Osteocyte (in vitro differentiated cells): ENCODE measurements at regions not wholly inside any gene's neighbourhood (a gene's known extent, or its start where the extent isn't known, plus 50 kb on each side); places are given as distances from the start of the nearest gene placed in this dataset.

Experiments
- DNase-seq: peaks from one replicate; pipeline ENCODE4 v3.0.0; 2021; ENCODE audit warnings: mixed read lengths; ENCODE audit not compliant: unreplicated experiment; ENCODE audit errors: extremely low spot score
- H3K27ac Mint-ChIP-seq: one replicate; pipeline ENCODE4 v1.8.0; 2021; ENCODE audit warnings: mild to moderate bottlenecking, mixed read lengths; ENCODE audit not compliant: unreplicated experiment
- H3K27me3 Mint-ChIP-seq: one replicate; pipeline ENCODE4 v1.8.0; 2021; ENCODE audit warnings: mixed read lengths; ENCODE audit not compliant: unreplicated experiment
- H3K36me3 Mint-ChIP-seq: one replicate; pipeline ENCODE4 v1.8.0; 2021; ENCODE audit warnings: mixed read lengths; ENCODE audit not compliant: unreplicated experiment
- H3K4me1 Mint-ChIP-seq: one replicate; pipeline ENCODE4 v1.8.0; 2021; ENCODE audit warnings: mixed read lengths; ENCODE audit not compliant: unreplicated experiment
- H3K4me3 Mint-ChIP-seq: one replicate; pipeline ENCODE4 v1.8.0; 2021; ENCODE audit warnings: mild to moderate bottlenecking, moderate library complexity, mixed read lengths; ENCODE audit not compliant: unreplicated experiment
- H3K9me3 Mint-ChIP-seq: one replicate; pipeline ENCODE4 v1.8.0; 2021; ENCODE audit warnings: mixed read lengths; ENCODE audit not compliant: unreplicated experiment
- CTCF ChIP-seq: fragments of 200-600 bp; sonication (generic); IDR thresholded peaks from 2 replicates; pipeline ENCODE4 v1.5.0; 2021; ENCODE audit warnings: antibody characterized with exemption, mild to moderate bottlenecking, moderate library complexity

DNA sequence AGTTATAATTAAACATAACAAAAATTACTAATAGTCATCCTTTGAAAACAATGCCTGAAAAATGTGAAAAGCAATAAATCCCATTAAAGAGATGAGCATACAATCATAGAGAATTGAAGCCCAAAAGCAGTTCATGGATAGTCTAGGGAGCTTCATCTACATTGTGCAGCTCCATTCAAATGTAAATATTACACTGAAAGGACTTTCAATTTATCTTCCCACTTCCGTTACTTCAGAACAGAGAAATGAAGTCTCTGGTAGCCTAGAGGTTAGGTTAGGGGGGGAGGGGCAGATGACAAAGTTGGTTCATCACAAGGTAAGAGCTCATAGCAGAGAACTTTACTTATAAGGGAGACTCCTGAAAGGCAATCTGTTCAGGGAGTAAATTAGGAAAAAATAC is 126.6 kb upstream of the RGPD4 start:
- Mint-ChIP-seq H3K4me3 (no peak overlapping the region), H3K4me1 (peaks cover 37% of the 10 kb centered on the region), H3K27me3 (peaks cover 8% of the 10 kb centered on the region), H3K9me3 (no peaks in the 10 kb centered on the region), H3K27ac (no peak overlapping the region), H3K36me3 (no peaks in the 10 kb centered on the region)
- no peak for TF ChIP-seq CTCF
- no peak for DNase-seq

- no peaks in the 10 kb centered on the region for H3K36me3 Mint-ChIP-seq
- no peak for DNase-seq
- no peak for TF ChIP-seq CTCF
- H3K27me3 Mint-ChIP-seq: peaks cover 3% of the 10 kb centered on the region
- no peak overlapping the region for H3K4me3 Mint-ChIP-seq
- H3K9me3 Mint-ChIP-seq: peaks cover 4% of the 10 kb centered on the region
- peaks cover 4% of the 10 kb centered on the region for H3K4me1 Mint-ChIP-seq
- H3K27ac Mint-ChIP-seq: no peak overlapping the region
Measured at GRCh38 chr2:107711941-107712340, 114.8 kb upstream of the RGPD4 start.

DNA sequence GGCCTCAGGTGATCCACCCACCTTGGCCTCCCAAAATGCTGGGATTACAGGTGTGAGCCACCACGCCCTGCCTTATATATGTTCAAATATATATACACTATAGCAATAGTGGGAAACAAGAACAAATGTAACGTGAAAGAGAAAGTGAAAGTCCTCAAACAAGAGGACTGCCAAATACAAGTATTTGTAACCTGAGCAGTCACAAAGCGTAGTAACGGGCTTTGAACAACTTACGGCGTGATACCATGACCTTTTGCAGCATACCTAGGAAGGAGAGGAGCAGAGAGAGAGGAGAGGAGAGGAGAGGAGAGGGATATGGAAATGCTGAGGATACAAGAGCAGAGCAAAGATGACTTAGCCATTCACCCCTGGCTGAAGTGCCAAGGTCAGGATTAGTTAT is 113.8 kb upstream of the RGPD4 start:
- DNase-seq: no peak
- peaks cover 3% of the 10 kb centered on the region for H3K27me3 Mint-ChIP-seq
- no peak for TF ChIP-seq CTCF
- no peaks in the 10 kb centered on the region for H3K36me3 Mint-ChIP-seq
- peaks cover 7% of the 10 kb centered on the region for H3K4me1 Mint-ChIP-seq
- no peak overlapping the region for H3K4me3 Mint-ChIP-seq
- H3K27ac Mint-ChIP-seq: no peak overlapping the region
- H3K9me3 Mint-ChIP-seq: peaks cover 4% of the 10 kb centered on the region

DNA sequence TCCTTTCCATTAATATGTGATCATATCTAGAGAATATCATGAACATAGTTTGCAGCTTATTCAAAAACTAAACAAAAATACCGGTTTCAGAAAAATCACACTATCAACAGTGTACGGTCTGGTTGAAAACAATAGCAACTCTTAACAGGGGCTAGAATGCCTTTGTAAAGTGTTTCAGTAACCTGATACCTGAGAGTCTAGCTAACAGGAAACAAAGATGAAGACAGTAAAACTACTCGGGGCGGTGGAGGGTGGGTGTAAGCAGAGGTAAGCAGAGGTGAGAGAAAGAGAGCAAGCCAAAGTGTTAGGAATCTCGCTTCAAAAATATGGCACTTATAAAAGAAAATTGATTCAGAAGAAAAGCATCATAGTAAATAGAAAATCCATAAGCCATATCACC is 109.0 kb upstream of the RGPD4 start:
- H3K27ac Mint-ChIP-seq: no peak overlapping the region
- no peaks in the 10 kb centered on the region for H3K9me3 Mint-ChIP-seq
- no peak for DNase-seq
- H3K36me3 Mint-ChIP-seq: no peaks in the 10 kb centered on the region
- TF ChIP-seq CTCF: no peak
- peaks cover 7% of the 10 kb centered on the region for H3K4me1 Mint-ChIP-seq
- peaks cover 20% of the 10 kb centered on the region for H3K27me3 Mint-ChIP-seq
- no peak overlapping the region for H3K4me3 Mint-ChIP-seq

DNA sequence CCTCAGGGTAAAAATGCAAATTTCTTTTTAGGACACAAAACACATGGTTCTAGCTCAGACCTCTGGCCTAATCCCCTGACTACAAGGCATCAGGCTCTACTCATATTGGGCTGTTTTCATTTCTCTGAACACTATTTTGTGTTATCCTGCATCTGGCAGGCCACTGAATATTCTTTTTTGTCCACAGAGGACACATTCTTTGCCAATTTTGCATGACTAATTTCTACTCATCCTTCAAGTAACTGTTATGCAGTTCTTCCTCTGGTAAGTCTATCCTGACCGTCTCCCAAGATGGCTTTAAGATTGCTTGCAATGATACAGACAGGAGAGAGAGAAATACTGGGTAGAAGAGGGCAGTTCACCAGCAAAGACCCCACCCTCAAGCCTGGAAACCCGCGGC is 107.6 kb upstream of the RGPD4 start:
- H3K27ac Mint-ChIP-seq: no peak overlapping the region
- peaks cover 22% of the 10 kb centered on the region for H3K27me3 Mint-ChIP-seq
- TF ChIP-seq CTCF: no peak
- DNase-seq: no peak
- H3K4me1 Mint-ChIP-seq: peaks cover 3% of the 10 kb centered on the region
- no peak overlapping the region for H3K4me3 Mint-ChIP-seq
- H3K36me3 Mint-ChIP-seq: no peaks in the 10 kb centered on the region
- no peaks in the 10 kb centered on the region for H3K9me3 Mint-ChIP-seq
